H1 (cell line): ENCODE measurements at regions not wholly inside any gene's neighbourhood (a gene's known extent, or its start where the extent isn't known, plus 50 kb on each side); places are given as distances from the start of the nearest gene placed in this dataset.

ENCODE experiments used
- CTCF ChIA-PET: fragments of 300-600 bp; sonication (Branson Sonifier 250); formaldehyde crosslinking; loops from one replicate; lab custom pipeline; 2021; ENCODE audit not compliant: partially characterized antibody; lab: Charles Lee
- POLR2A ChIA-PET: fragments of 300-600 bp; sonication (Branson Sonifier 250); formaldehyde crosslinking; loops from one replicate; lab custom pipeline; 2021; ENCODE audit warnings: inconsistent platforms; ENCODE audit not compliant: partially characterized antibody; lab: Charles Lee
- DNase-seq, 2 experiments: peaks; one replicate each; pipeline versions ENCODE4 v3.0.0 to v3.0.0-alpha.2; 2010 to 2022; ENCODE audit warnings: low spot score in 2 of 2, low read depth in 1 of 2, mixed read lengths in 1 of 2
- FAIRE-seq: peaks from 2 replicates; lab custom pipeline; 2011; peaks lifted over from hg19 to GRCh38; lab: Jason Lieb, UNC
- H2AFZ ChIP-seq: 2 replicates; pipeline ENCODE4 v1.8.1; 2012; ENCODE audit warnings: low read length, inconsistent platforms
- H2AK5ac ChIP-seq: 2 replicates; pipeline ENCODE4 v1.6.1; 2013; ENCODE audit warnings: low read depth, low read length
- H2BK120ac ChIP-seq: replicated peaks from 2 replicates; pipeline ENCODE3; 2013; ENCODE audit warnings: low read depth, low read length, inconsistent platforms
- H2BK12ac ChIP-seq: 2 replicates; pipeline ENCODE4 v1.6.1; 2013; ENCODE audit warnings: low read depth, low read length
- H2BK15ac ChIP-seq: 2 replicates; pipeline ENCODE4 v1.6.1; 2013; ENCODE audit warnings: low read length
- H2BK20ac ChIP-seq: 2 replicates; pipeline ENCODE4 v1.6.1; 2013; ENCODE audit warnings: low read length
- H2BK5ac ChIP-seq: 2 replicates; pipeline ENCODE4 v1.6.1; 2013; ENCODE audit warnings: low read depth, low read length
- H3K14ac ChIP-seq: 2 replicates; pipeline ENCODE4 v1.6.1; 2013; ENCODE audit warnings: inconsistent platforms; ENCODE audit not compliant: insufficient read length
- H3K18ac ChIP-seq: 2 replicates; pipeline ENCODE4 v1.6.1; 2013; ENCODE audit warnings: low read length; ENCODE audit errors: extremely low read depth
- H3K23ac ChIP-seq: 2 replicates; pipeline ENCODE4 v1.6.1; 2013; ENCODE audit warnings: inconsistent platforms; ENCODE audit not compliant: insufficient read length
- H3K23me2 ChIP-seq: 2 replicates; pipeline ENCODE4 v1.6.1; 2013; ENCODE audit warnings: low read depth, low read length
- H3K27ac ChIP-seq: 2 replicates; pipeline ENCODE4 v1.6.1; 2011; ENCODE audit warnings: low read depth, low read length, inconsistent platforms
- H3K27me3 ChIP-seq, 4 experiments: replicated peaks in 1 of 4; 1 replicate in 1 of 4; 2 replicates in 3 of 4; pipeline versions ENCODE4 v1.6.1 to v1.8.1; 2011 to 2013; ENCODE audit warnings: low read length in 3 of 4, mild to moderate bottlenecking in 3 of 4, inconsistent platforms in 2 of 4, mixed read lengths in 2 of 4, moderate library complexity in 1 of 4; ENCODE audit not compliant: control insufficient read depth in 3 of 4, insufficient read depth in 3 of 4; ENCODE audit errors: extremely low read depth in 1 of 4
- H3K36me3 ChIP-seq, 4 experiments: 2 replicates each; pipeline versions ENCODE4 v1.6.1 to v1.8.1; 2011 to 2013; ENCODE audit warnings: mild to moderate bottlenecking in 4 of 4, low read length in 3 of 4, moderate library complexity in 2 of 4, control low read depth in 1 of 4, inconsistent platforms in 1 of 4; ENCODE audit not compliant: insufficient read depth in 4 of 4, control insufficient read depth in 2 of 4
- H3K4ac ChIP-seq: replicated peaks from 2 replicates; pipeline ENCODE3; 2013; ENCODE audit warnings: low read length, low read depth, mixed read lengths, inconsistent platforms; ENCODE audit not compliant: insufficient read length
- H3K4me1 ChIP-seq, 4 experiments: replicated peaks in 1 of 4; 1 replicate in 1 of 4; 2 replicates in 3 of 4; pipeline versions ENCODE4 v1.6.1 to v1.8.1; 2011 to 2013; ENCODE audit warnings: low read length in 3 of 4, inconsistent platforms in 2 of 4, mixed read lengths in 1 of 4; ENCODE audit not compliant: insufficient read depth in 4 of 4, control insufficient read depth in 3 of 4
- H3K4me2 ChIP-seq, 2 experiments: 2 replicates each; pipeline versions ENCODE4 v1.6.1 to v1.8.1; 2011 to 2013; ENCODE audit warnings: low read depth in 2 of 2, low read length in 2 of 2, control low read depth in 1 of 2, inconsistent platforms in 1 of 2, mild to moderate bottlenecking in 1 of 2; ENCODE audit not compliant: insufficient read depth in 1 of 2
- H3K4me3 ChIP-seq, 4 experiments: fragments of 200-600, 300-600 bp in 1 of 4; sonication (generic), shearing (Covaris generic), sonication (Bioruptor Twin) in 1 of 4; 2 replicates each; pipeline versions ENCODE4 v1.5.1 to v1.8.1; 2011 to 2016; ENCODE audit warnings: low read length in 4 of 4, low read depth in 3 of 4, control low read depth in 2 of 4, inconsistent platforms in 2 of 4, mild to moderate bottlenecking in 2 of 4, mixed read lengths in 1 of 4, moderate library complexity in 1 of 4; ENCODE audit not compliant: insufficient read depth in 2 of 4; ENCODE audit errors: extremely low read depth in 1 of 4
- H3K56ac ChIP-seq: replicated peaks from 2 replicates; pipeline ENCODE3; 2013; ENCODE audit warnings: low read depth, mild to moderate bottlenecking, mixed read lengths, low read length, inconsistent platforms; ENCODE audit not compliant: insufficient read length
- H3K79me1 ChIP-seq: 2 replicates; pipeline ENCODE4 v1.6.1; 2013; ENCODE audit warnings: low read depth, low read length, control low read depth
- H3K79me2 ChIP-seq, 2 experiments: 2 replicates each; pipeline versions ENCODE4 v1.6.1 to v1.8.1; 2012 to 2013; ENCODE audit warnings: low read length in 2 of 2, mild to moderate bottlenecking in 2 of 2, inconsistent platforms in 1 of 2; ENCODE audit not compliant: insufficient read depth in 2 of 2, control insufficient read depth in 1 of 2
- H3K9ac ChIP-seq, 4 experiments: replicated peaks in 1 of 4; 1 replicate in 1 of 4; 2 replicates in 3 of 4; pipeline versions ENCODE4 v1.6.1 to v1.8.1; 2011 to 2013; ENCODE audit warnings: low read depth in 3 of 4, low read length in 3 of 4, control low read depth in 2 of 4, mild to moderate bottlenecking in 2 of 4, moderate library complexity in 2 of 4, inconsistent platforms in 1 of 4; ENCODE audit errors: extremely low read depth in 1 of 4
- H3K9me3 ChIP-seq, 2 experiments: 2 replicates each; pipeline versions ENCODE4 v1.6.1 to v1.8.1; 2012 to 2013; ENCODE audit warnings: mild to moderate bottlenecking in 2 of 2, moderate library complexity in 2 of 2, control low read depth in 1 of 2, inconsistent platforms in 1 of 2, low read depth in 1 of 2, low read length in 1 of 2, mixed read lengths in 1 of 2; ENCODE audit not compliant: insufficient read depth in 2 of 2
- H4K20me1 ChIP-seq, 2 experiments: replicated peaks in 1 of 2; 2 replicates each; pipeline versions ENCODE3 to v1.8.1; 2011 to 2013; ENCODE audit warnings: inconsistent platforms in 2 of 2, low read length in 2 of 2, mild to moderate bottlenecking in 1 of 2; ENCODE audit not compliant: insufficient read depth in 2 of 2, control insufficient read depth in 1 of 2
- H4K5ac ChIP-seq: 2 replicates; pipeline ENCODE4 v1.6.1; 2013; ENCODE audit warnings: low read length, low read depth, mixed read lengths, inconsistent platforms; ENCODE audit not compliant: insufficient read length
- H4K8ac ChIP-seq: 2 replicates; pipeline ENCODE4 v1.8.0; 2013; ENCODE audit warnings: mild to moderate bottlenecking, moderate library complexity, low read length, inconsistent platforms; ENCODE audit not compliant: insufficient read depth; ENCODE audit errors: extremely low read depth
- H4K91ac ChIP-seq: replicated peaks from 2 replicates; pipeline ENCODE3; 2013; ENCODE audit warnings: low read length, mixed read lengths, inconsistent platforms; ENCODE audit not compliant: insufficient read length
- GTF2F1 ChIP-seq: IDR thresholded peaks from 2 replicates; pipeline ENCODE4 v1.6.1; 2012; ENCODE audit warnings: low read depth, low read length, improper control_type of control experiment, borderline replicate concordance
- HDAC2 ChIP-seq, 2 experiments: fragments of 300-600 bp in 1 of 2; sonication (generic) in 1 of 2; IDR thresholded peaks; 2 replicates each; pipeline ENCODE4 v1.6.1; 2011 to 2012; ENCODE audit warnings: low read depth in 2 of 2, low read length in 2 of 2, mild to moderate bottlenecking in 2 of 2, moderate library complexity in 2 of 2, borderline replicate concordance in 1 of 2, inconsistent platforms in 1 of 2
- KDM1A ChIP-seq: fragments of 200-600, 300-600 bp; sonication (generic); IDR thresholded peaks from 2 replicates; pipeline ENCODE4 v1.7.1; 2016; ENCODE audit warnings: mild to moderate bottlenecking, low read length, borderline replicate concordance
- RFX5 ChIP-seq: IDR thresholded peaks from 2 replicates; pipeline ENCODE4 v1.6.1; 2011; ENCODE audit warnings: low read depth, low read length, improper control_type of control experiment, borderline replicate concordance
- TAF7 ChIP-seq: optimal IDR thresholded peaks from 2 replicates; pipeline ENCODE3; 2011; ENCODE audit warnings: low read depth, mild to moderate bottlenecking, inconsistent platforms, low read length, moderate library complexity, borderline replicate concordance
- TEAD4 ChIP-seq: IDR thresholded peaks from 2 replicates; pipeline ENCODE4 v1.6.1; 2012; ENCODE audit warnings: low read depth, low read length, inconsistent platforms, mixed read lengths
- whole genome bisulfite sequencing, 2 experiments: shearing (Covaris generic) in 1 of 2; methylation state at CpG; one replicate each; pipeline versions ENCODE4 v1.1.6 to v1.1.7; 2013 to 2015; ENCODE audit warnings: low lambda C conversion rate in 2 of 2, mixed read lengths in 2 of 2, inconsistent platforms in 1 of 2, low coverage in 1 of 2, missing lambda C conversion rate in 1 of 2; ENCODE audit not compliant: insufficient replicate concordance in 2 of 2, insufficient coverage in 1 of 2, insufficient read length in 1 of 2; ENCODE audit errors: extremely low coverage in 1 of 2, missing lambda C conversion rate in 1 of 2; 5-methylcytosine and 5-hydroxymethylcytosine counted together
- TF ChIP-seq, protein P1 (sequence below): IDR thresholded peaks from 2 replicates; pipeline ENCODE4 v1.6.1; 2012; ENCODE audit warnings: inconsistent platforms
- TF ChIP-seq, protein P2 (sequence below): IDR thresholded peaks from 2 replicates; pipeline ENCODE4 v1.6.1; 2012; ENCODE audit warnings: inconsistent platforms

DNA sequence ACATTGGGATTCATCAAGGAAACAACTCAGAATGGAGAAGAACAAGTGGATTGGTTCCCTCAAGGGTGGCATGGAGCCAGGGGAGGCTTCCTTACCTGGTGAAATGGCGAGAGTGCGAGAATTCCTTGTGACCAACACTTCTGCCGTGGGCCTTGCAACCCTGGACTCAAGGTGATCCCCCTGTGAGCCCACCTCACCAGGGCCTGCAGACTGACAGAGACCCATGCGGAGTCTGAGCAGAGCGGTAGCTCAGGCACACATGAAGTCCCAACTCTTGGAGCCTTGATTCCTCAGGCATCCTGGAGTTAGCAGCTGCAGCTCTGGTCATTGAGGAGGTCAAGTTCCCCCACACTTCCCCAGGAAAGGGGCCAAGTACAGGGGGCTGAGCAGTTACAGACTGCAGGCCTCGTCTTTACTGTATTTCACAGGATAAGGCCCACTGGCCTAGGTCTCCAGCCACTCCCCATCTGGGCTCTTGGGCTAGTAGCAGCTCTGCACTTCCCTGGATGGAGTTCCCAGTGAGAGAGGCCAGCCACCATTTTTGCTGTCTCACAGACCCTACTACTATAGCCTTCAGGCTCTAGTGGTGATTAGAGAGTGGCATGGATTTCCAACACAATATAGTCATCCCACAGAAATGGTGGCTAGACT is 269.5 kb upstream of the DCBLD2 start:
- TF ChIP-seq TEAD4 (no peak), HDAC2 (IDR thresholded peaks at IDR 0.05; ENCODE audit: borderline replicate concordance in 1 of 2, low read depth in 2 of 2, low read length in 2 of 2) (no peak), TAF7 (no peak), RFX5 (no peak), GTF2F1 (no peak), KDM1A (no peak)
- TF ChIP-seq, protein P1, sequence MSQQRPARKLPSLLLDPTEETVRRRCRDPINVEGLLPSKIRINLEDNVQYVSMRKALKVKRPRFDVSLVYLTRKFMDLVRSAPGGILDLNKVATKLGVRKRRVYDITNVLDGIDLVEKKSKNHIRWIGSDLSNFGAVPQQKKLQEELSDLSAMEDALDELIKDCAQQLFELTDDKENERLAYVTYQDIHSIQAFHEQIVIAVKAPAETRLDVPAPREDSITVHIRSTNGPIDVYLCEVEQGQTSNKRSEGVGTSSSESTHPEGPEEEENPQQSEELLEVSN, result no peak
- TF ChIP-seq, protein P2, sequence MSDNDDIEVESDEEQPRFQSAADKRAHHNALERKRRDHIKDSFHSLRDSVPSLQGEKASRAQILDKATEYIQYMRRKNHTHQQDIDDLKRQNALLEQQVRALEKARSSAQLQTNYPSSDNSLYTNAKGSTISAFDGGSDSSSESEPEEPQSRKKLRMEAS, result no peak
- no peak overlapping the region for H3K4ac ChIP-seq
- no peak overlapping the region for H3K14ac ChIP-seq
- ChIA-PET CTCF (interaction anchor here (0.7 to 1.8 kb wide), 5 partner anchors 8 to 150 kb away, joined by 3 to 6 read pairs (median 5); no protein-coding TSS in a partner anchor), POLR2A (interaction anchor here (0.6 kb wide), 1 partner anchor 314 kb away, joined by 3 read pairs; no protein-coding TSS in a partner anchor)
- H3K9me3 ChIP-seq, result no peaks in the 10 kb centered on the region
- no peak overlapping the region for H4K91ac ChIP-seq
- H3K36me3 ChIP-seq, result no peaks in the 10 kb centered on the region
- H3K4me2 ChIP-seq, result no peak overlapping the region
- H3K56ac ChIP-seq, result no peak overlapping the region
- no peaks in the 10 kb centered on the region for H4K20me1 ChIP-seq
- no peak overlapping the region for H2BK5ac ChIP-seq
- H2AK5ac ChIP-seq, result no peak overlapping the region
- FAIRE-seq (no peak), DNase-seq (no peak)
- 90% methylated on average over 6 of the region's 6 CpGs; no CpG with 5 or more reads in 1 of the 2 experiments for WGBS, 2 experiments
- H2AFZ ChIP-seq, result no peak overlapping the region
- H2BK15ac ChIP-seq, result no peak overlapping the region
- H2BK20ac ChIP-seq, result no peak overlapping the region
- H2BK12ac ChIP-seq, result no peak overlapping the region
- no peak overlapping the region for H3K27ac ChIP-seq
- no peaks in the 10 kb centered on the region for H3K79me1 ChIP-seq
- H3K4me1 ChIP-seq, result 0 out of 7 replicates have a peak, but pooled peaks cover 0 to 1% (median 0%) of the 10 kb centered on the region in 4 experiments
- H3K18ac ChIP-seq, result no peak overlapping the region
- no peak overlapping the region for H3K23ac ChIP-seq
- H4K5ac ChIP-seq, result no peak overlapping the region
- no peak overlapping the region for H3K9ac ChIP-seq
- no peaks in the 10 kb centered on the region for H3K23me2 ChIP-seq
- no peaks in the 10 kb centered on the region for H3K27me3 ChIP-seq
- no peak overlapping the region for H4K8ac ChIP-seq
- no peaks in the 10 kb centered on the region for H3K79me2 ChIP-seq
- no peak overlapping the region for H3K4me3 ChIP-seq
- no peak overlapping the region for H2BK120ac ChIP-seq
